A549 (cell line): ENCODE measurements at regions not wholly inside any gene's neighbourhood (a gene's known extent, or its start where the extent isn't known, plus 50 kb on each side); places are given as distances from the start of the nearest gene placed in this dataset.

ENCODE experiments used
- CEBPB ChIP-seq, 2 experiments: fragments of >200 bp in 1 of 2; sonication (Bioruptor Twin) in 1 of 2; formaldehyde crosslinking in 1 of 2; IDR thresholded peaks; 2 replicates each; pipeline ENCODE4 v1.6.1; 2012 to 2016
- CHD2 ChIP-seq: fragments of 150-350 bp; IDR thresholded peaks from 2 replicates; pipeline ENCODE4 v1.6.1; 2014; ENCODE audit warnings: low read length; ENCODE audit not compliant: partially characterized antibody
- FOSL2 ChIP-seq, 2 experiments: fragments of 450-650 bp in 1 of 2; fragments of >200 bp in 1 of 2; sonication (Bioruptor Twin) in 1 of 2; formaldehyde crosslinking; IDR thresholded peaks; 2 replicates each; pipeline versions ENCODE4 v1.5.0 to v1.6.1; 2016 to 2020; ENCODE audit warnings: mild to moderate bottlenecking in 1 of 2, moderate library complexity in 1 of 2
- HOXA7 ChIP-seq: fragments of 250-450 bp; sonication (Bioruptor Pico); IDR thresholded peaks from 2 replicates; pipeline ENCODE4 v1.5.0; 2020; ENCODE audit warnings: mild to moderate bottlenecking, moderate library complexity
- MYC ChIP-seq: IDR thresholded peaks from 2 replicates; pipeline ENCODE4 v1.6.1; 2012; ENCODE audit warnings: mild to moderate bottlenecking, inconsistent platforms, low read length, improper control_type of control experiment, borderline replicate concordance
- NFE2L2 ChIP-seq: fragments of 150-350 bp; conservative IDR thresholded peaks from 2 replicates; pipeline ENCODE4 v1.6.1; 2014; ENCODE audit warnings: low read length
- NPAS2 ChIP-seq: fragments of 250-450 bp; sonication (Bioruptor Pico); IDR thresholded peaks from 2 replicates; pipeline ENCODE4 v1.8.0; 2022; ENCODE audit warnings: mild to moderate bottlenecking, moderate library complexity, borderline replicate concordance
- PHF8 ChIP-seq: fragments of 200-600 bp; sonication (generic); IDR thresholded peaks from 2 replicates; pipeline ENCODE4 v1.6.1; 2016; ENCODE audit warnings: low read depth, mild to moderate bottlenecking, antibody characterized with exemption, moderate library complexity, borderline replicate concordance
- POLR2A ChIP-seq: IDR thresholded peaks from 2 replicates; pipeline ENCODE4 v1.6.1; 2012; ENCODE audit warnings: mild to moderate bottlenecking, low read length
- REST ChIP-seq: fragments of 200-600 bp; sonication (generic); IDR thresholded peaks from 2 replicates; pipeline ENCODE4 v1.6.1; 2016; ENCODE audit warnings: antibody characterized with exemption, mild to moderate bottlenecking, moderate library complexity
- TFCP2L1 ChIP-seq: fragments of 250-450 bp; sonication (Bioruptor Pico); IDR thresholded peaks from 2 replicates; pipeline ENCODE4 v1.5.0; 2021; ENCODE audit warnings: mild to moderate bottlenecking
- ZNF302 ChIP-seq: fragments of 250-450 bp; sonication (Bioruptor Pico); IDR thresholded peaks from 2 replicates; pipeline ENCODE4 v1.9.0; 2021; ENCODE audit warnings: inconsistent platforms, mild to moderate bottlenecking, moderate library complexity
- TF ChIP-seq, protein P1 (sequence below): fragments of >200 bp; sonication (Bioruptor Twin); formaldehyde crosslinking; IDR thresholded peaks from 3 replicates; pipeline ENCODE4 v1.5.1; 2016
- TF ChIP-seq, protein P2 (sequence below): IDR thresholded peaks from 2 replicates; pipeline ENCODE4 v1.6.1; 2012

- TF ChIP-seq REST (no peak), FOSL2 (IDR thresholded peaks at IDR 0.05) (no peak), FOSL2 (CRISPR knock-in tag; IDR thresholded peaks at IDR 0.05) (no peak), ZNF302 (CRISPR knock-in tag) (no peak), TFCP2L1 (CRISPR knock-in tag) (no peak), MYC (no peak), CHD2 (no peak), PHF8 (no peak), NFE2L2 (no peak), CEBPB (IDR thresholded peaks at IDR 0.05) (no peak), NPAS2 (no peak), HOXA7 (CRISPR knock-in tag) (no peak), POLR2A (no peak)
- TF ChIP-seq, protein P1, sequence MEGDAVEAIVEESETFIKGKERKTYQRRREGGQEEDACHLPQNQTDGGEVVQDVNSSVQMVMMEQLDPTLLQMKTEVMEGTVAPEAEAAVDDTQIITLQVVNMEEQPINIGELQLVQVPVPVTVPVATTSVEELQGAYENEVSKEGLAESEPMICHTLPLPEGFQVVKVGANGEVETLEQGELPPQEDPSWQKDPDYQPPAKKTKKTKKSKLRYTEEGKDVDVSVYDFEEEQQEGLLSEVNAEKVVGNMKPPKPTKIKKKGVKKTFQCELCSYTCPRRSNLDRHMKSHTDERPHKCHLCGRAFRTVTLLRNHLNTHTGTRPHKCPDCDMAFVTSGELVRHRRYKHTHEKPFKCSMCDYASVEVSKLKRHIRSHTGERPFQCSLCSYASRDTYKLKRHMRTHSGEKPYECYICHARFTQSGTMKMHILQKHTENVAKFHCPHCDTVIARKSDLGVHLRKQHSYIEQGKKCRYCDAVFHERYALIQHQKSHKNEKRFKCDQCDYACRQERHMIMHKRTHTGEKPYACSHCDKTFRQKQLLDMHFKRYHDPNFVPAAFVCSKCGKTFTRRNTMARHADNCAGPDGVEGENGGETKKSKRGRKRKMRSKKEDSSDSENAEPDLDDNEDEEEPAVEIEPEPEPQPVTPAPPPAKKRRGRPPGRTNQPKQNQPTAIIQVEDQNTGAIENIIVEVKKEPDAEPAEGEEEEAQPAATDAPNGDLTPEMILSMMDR: no peak
- TF ChIP-seq, protein P2, sequence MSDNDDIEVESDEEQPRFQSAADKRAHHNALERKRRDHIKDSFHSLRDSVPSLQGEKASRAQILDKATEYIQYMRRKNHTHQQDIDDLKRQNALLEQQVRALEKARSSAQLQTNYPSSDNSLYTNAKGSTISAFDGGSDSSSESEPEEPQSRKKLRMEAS: no peak
Measured at GRCh38 chr17:74151551-74152315, 51.7 kb upstream of the RPL38 start.
